LNCaP clone FGC (cell line): ENCODE measurements at regions not wholly inside any gene's neighbourhood (a gene's known extent, or its start where the extent isn't known, plus 50 kb on each side); places are given as distances from the start of the nearest gene placed in this dataset.

ENCODE experiments used
- DNase-seq: peaks from one replicate; pipeline ENCODE4 v3.0.0-alpha.2; 2011; ENCODE audit warnings: low read depth
- H3K4me3 ChIP-seq: 2 replicates; pipeline ENCODE4 v1.5.1; 2011; ENCODE audit warnings: mild to moderate bottlenecking, low read depth, low read length, control low read depth
- CTCF ChIP-seq: IDR thresholded peaks from 2 replicates; pipeline ENCODE4 v1.5.1; 2012; ENCODE audit warnings: mild to moderate bottlenecking; ENCODE audit not compliant: control insufficient read depth, insufficient read depth; ENCODE audit errors: extremely low read depth

GRCh38 chr15:39332846-39333245 lies 248.0 kb upstream of the THBS1 start:
- no peak overlapping the region for H3K4me3 ChIP-seq
- DNase-seq, result no peak
- TF ChIP-seq CTCF, result no peak

- no peak for DNase-seq
- TF ChIP-seq CTCF, result no peak
- no peak overlapping the region for H3K4me3 ChIP-seq
These were observed 247.5 kb upstream of the THBS1 start for GRCh38 chr15:39333393-39333792.

GRCh38 chr15:39333896-39334295 lies 247.0 kb upstream of the THBS1 start:
- TF ChIP-seq CTCF, result no peak
- H3K4me3 ChIP-seq, result no peak overlapping the region
- no peak for DNase-seq

GRCh38 chr15:39336926-39337325 lies 244.0 kb upstream of the THBS1 start:
- H3K4me3 ChIP-seq, result no peak overlapping the region
- no peak for TF ChIP-seq CTCF
- DNase-seq, result no peak

- DNase-seq, result no peak
- TF ChIP-seq CTCF, result no peak
- no peak overlapping the region for H3K4me3 ChIP-seq
These were observed 242.6 kb upstream of the THBS1 start for GRCh38 chr15:39338251-39338650.

- no peak overlapping the region for H3K4me3 ChIP-seq
- no peak for DNase-seq
- TF ChIP-seq CTCF, result no peak
These were observed 239.8 kb upstream of the THBS1 start for GRCh38 chr15:39340903-39341645.

GRCh38 chr15:39344662-39345141 lies 236.2 kb upstream of the THBS1 start:
- no peak for TF ChIP-seq CTCF
- DNase-seq, result no peak

More at GRCh38 chr15:39344662-39345141, 236.2 kb upstream of the THBS1 start:
- H3K4me3 ChIP-seq, result no peak overlapping the region
